HG02623 (cell line): ENCODE measurements at regions not wholly inside any gene's neighbourhood (a gene's known extent, or its start where the extent isn't known, plus 50 kb on each side); places are given as distances from the start of the nearest gene placed in this dataset.

Source experiments
- ATAC-seq: cut with Tn5 transposase; IDR thresholded peaks from one replicate; pipeline ENCODE4 v1.9.1; 2021; ENCODE audit warnings: moderate library complexity; ENCODE audit not compliant: unreplicated experiment

DNA sequence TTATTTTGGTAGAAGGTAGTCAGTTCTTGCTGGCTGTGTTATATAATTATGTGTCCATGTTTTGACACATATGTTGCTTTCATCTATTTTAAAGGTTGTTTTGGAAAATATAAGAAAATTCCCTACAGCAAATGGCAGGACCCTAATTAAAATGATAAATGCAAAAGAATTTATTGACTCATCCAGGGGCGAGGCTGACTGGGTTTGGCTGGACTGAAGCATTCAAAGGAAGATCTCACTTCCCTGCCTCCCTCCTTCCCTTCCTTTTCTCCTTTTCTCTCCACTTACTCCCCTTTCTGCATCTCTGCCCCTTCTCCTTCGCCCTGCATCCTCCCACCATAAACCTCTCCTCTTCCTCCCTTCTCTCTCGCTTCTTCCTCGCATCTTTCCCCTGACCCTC lies 129.6 kb downstream of the SNAPC1 start:
- ATAC-seq, result no peak

DNA sequence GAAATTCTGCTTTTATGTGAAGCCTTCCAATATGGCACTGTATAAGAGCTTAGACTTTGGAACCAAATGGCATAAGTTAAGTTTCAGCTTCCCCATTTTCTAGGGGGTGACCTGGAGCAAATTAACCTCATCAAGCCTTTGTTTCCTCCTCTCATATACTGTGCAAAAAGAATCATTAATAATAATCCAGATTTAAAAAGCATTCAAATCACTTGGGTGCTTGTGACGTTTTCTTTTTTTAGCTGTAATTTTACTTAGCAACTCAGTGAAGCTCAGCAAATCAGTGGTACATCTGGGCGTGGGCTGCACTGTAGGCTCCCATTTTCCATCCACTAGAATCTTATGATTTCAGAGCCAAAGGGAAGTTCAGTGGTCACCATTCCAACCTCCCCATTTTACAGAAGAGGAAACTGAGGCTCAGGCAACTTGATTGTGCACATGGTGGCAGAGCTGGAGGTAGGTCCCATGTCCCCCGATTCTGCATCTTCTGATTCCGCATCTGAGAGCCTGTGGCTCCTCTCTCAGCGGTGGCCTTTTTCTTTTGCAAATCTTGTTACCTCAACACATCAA lies 131.2 kb downstream of the SNAPC1 start:
- ATAC-seq, result no peak

DNA sequence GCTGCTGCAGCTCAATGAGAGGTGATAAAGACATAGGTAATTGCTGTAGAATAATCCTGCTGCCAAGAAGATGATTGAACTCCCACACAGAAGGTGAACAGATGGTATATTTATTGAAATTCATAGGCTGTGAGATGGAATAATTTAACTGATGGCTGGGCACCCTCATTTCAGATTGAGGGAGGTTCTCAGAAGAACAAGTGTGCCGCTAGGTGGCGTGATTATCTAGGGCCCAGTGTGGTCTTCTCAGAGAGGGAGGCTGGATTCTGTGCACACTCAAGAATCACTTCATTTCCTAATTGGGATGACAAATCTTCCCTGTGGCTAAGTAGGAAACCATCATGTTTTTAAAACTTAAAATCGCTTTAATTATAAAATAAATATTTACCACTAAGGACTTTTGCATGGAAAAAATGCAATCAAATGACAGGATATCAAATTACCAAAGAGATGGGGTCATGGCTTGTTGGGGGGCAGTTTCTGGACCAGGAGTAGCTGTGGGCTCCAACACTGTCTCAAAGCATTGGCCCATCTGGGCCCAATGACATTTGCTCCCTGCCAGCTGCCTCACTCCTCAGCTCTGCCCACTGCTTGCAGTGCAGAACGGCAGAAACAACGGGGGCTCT lies 132.3 kb downstream of the SNAPC1 start:
- ATAC-seq, result no peak

GRCh38 chr14:61897300-61897699 lies 135.1 kb downstream of the SNAPC1 start:
- ATAC-seq, result no peak

DNA sequence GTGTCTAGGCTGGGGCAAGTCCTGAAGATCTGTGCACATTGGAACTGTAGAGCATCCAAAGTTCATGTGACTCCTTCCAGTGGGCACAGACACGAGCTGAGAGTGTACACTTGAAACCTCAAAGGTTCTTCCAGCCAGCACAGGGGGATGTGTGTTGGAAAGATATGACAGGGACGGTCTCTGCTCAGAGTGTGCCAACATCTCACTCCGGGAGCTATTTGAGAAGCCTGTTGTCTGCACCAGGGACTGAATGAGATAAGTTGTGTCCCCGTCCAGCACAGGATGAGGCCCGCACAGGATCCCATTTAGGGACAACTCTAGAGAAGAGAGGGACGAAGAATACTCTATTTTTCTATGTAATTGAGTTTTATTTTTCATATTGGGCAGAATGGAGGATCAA lies 136.3 kb downstream of the SNAPC1 start:
- no peak for ATAC-seq

DNA sequence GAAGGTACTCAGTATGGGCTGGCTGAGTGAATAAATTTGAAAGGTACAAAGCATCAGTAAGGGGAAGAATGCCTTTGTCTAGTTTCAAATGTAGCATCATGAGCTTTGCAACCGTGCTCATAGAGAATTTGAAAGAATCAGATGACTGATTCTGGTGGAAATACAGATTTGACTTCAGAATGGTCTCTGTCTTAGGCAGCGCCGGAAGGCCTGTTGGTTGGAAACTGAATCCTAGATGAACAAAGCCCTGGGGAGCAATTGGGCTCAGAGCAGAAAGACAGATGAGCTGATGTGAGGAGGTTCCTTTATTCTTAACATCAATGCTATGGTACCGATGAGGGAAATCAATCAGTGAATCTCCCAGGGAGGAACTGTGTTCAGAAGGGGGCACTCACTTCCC lies 137.3 kb downstream of the SNAPC1 start:
- ATAC-seq, result no peak

DNA sequence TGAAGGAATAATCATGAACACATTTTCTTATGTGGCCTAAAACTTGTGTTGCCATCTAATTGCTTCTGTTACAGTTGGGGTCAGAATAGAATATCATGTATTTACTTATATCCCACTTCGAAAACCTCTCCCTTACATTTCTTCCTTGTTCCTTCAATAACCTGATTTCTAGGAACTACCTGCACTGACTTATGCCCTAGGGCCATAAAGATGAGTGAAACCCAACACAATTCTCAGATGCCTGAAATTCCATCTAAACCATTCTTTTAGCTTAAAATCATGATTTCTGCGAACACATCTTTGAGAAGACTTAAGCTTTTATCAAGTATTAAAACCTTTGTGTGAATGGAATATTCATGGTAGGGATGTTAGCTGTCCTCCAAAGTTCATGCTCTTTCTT lies 142.7 kb downstream of the SNAPC1 start:
- no peak for ATAC-seq

GRCh38 chr14:61911574-61911973 lies 149.4 kb downstream of the SNAPC1 start:
- no peak for ATAC-seq

GRCh38 chr14:61918998-61919397 lies 156.8 kb downstream of the SNAPC1 start:
- no peak for ATAC-seq

DNA sequence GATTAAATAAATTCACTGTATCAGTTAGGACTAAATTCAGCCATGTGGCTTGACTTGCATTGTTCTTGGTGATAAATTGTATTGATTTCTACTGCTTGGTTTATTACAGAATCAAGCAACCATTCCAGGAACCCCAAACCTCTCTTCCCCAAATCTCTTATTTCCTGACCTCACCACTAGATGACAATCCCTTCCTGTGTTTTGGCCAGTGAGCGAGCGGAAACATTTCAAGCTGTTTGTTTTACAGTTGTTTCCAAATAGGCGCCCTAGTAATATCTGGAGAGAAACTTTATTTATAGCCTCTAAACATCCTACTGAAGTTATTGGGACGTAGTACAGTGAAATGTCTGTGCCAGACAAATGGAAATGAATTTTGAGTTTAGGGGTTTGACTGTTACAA lies 161.1 kb downstream of the SNAPC1 start:
- no peak for ATAC-seq

GRCh38 chr14:61925043-61925442 lies 162.8 kb downstream of the SNAPC1 start:
- ATAC-seq, result no peak

GRCh38 chr14:61925732-61926435 lies 163.7 kb downstream of the SNAPC1 start:
- ATAC-seq, result no peak

- ATAC-seq, result no peak
Observed at GRCh38 chr14:61927060-61927459, 164.8 kb downstream of the SNAPC1 start.

GRCh38 chr14:61927520-61927919 lies 165.3 kb downstream of the SNAPC1 start:
- no peak for ATAC-seq

DNA sequence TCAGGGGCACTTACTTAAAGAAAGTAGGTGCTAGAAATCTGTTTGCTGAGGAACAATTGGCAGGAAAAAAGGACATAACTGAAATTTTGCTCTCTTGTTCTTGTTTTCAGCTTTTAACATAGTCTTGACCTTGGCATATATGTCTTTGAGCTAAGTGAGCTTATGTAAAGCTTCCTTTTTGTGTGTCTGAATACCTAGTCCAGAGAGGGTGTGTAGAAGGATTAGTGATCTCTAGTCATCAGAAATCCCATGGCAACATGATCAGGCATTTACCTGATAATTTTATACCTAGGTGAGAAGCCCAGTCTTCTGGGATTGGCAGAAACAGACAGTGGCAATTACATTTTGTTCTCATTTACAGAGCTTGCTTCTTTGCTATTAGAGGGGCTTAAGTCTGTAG lies 166.1 kb downstream of the SNAPC1 start:
- ATAC-seq, result no peak

DNA sequence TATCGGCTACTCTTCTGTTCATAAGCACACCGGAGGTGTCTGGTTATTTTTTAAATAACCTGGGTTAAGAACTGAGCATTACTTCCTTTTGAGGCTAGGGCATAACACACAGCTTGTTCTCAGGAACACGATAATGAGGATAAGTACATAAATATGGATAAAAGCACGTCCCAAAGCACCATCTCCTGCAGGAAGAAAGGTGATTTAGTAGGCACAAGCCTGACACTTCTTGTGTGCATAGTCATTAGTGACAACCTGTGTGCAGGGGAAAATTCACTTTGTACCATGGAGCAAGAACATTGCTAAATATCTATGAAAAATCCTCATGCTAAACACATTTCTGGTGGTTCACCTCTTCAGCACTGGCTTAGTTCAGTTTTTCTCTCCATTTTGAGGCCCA lies 166.5 kb downstream of the SNAPC1 start:
- no peak for ATAC-seq

DNA sequence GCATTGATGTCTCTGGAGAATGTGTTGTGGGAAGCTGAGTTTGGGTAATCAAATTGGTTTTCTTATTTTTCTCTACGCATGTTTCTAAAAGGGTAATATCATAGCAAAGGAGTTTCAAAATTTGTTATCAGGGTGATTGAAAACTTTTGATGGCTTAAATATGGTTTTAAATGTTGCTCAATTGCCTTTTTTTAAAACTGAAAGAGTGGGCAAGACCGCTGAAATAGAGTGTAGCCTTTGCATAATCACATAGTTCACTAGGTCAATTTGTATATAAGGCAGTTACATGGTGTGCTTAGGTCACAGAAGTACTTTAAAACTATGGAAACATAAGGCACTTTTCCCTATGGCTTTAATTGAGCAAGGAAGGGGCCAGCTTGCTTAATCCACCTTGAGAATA lies 167.4 kb downstream of the SNAPC1 start:
- no peak for ATAC-seq

- no peak for ATAC-seq
Observed at GRCh38 chr14:61930101-61930857, 168.1 kb downstream of the SNAPC1 start.

DNA sequence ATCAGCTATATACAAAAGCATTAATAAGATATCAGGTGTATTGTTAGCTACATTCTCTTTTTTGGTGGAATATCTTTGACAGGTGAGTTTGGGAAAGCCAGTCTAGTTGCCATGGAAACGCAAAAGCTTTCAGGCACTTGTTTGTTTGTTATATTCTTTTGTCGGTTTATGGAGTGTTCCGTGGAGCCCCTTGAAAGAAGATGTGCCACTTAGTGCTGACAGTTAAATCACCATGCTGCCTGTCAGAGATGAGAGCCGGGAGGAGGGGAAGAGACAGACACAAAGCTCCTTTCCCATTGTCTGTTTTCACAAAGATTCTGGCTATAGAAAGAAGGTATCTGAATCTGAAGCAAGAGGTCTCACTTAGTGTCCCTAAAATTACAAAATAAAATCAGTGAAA lies 170.8 kb downstream of the SNAPC1 start:
- no peak for ATAC-seq

DNA sequence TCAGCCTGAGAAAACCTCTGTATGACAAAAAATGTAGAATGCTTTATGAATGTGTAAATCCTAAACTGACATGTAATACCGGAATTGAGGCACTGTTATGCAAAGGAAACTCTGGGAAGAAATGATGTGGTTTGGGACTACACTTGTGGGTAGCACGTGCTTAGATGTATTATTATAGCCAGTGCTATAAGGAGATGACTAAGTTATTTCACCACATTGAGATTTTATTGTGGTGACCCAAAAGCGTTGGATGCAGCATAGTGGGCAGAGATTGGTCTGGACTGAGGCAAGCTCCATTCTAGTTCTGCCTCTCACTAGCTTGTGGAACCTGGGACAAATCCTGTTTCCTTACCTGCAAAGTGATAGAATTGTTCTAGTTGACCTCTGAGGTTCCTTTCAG lies 172.2 kb downstream of the SNAPC1 start:
- no peak for ATAC-seq

DNA sequence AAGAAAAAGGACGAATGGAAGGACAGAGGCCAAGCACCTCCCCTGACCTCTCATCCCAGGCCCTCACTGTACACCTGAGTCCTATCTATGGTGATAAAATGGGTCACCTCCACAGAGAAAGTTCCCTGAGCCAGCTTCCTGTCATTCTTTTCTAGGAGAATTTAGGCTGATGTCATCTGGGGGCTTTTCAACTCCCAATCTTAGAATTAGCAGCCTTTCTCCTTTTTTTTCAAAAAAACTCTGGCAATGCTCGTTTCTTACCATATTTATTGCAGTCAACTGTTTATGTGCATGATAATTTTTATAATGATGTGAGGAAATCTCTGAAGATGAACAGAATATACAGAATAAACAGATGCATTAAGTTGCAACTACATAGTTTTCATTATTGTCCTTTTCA lies 177.6 kb downstream of the SNAPC1 start:
- ATAC-seq, result no peak
